ENCODE measurements at regions not wholly inside any gene's neighbourhood (a gene's known extent, or its start where the extent isn't known, plus 50 kb on each side); places are given as distances from the start of the nearest gene placed in this dataset.
"Not testable (repeated sequence)": the region's sequence is repeated elsewhere in the genome, so short reads cannot be mapped to it uniquely, and the experiment has no call there.

- POLR2A ChIA-PET, result no interaction called here
- TF ChIP-seq CTCF (IDR thresholded peaks at IDR 0.05; ENCODE audit: insufficient read depth, low read length, missing control alignments), result no peak
- CTCF ChIA-PET, result no interaction called here
- H3K4me3 ChIP-seq (ENCODE audit: low read depth, low read length), result no peak overlapping the region
- no peak for DNase-seq (ENCODE audit: low read depth, low spot score)
Measured at GRCh38 chr2:176935543-176936102, 277.0 kb upstream of the HNRNPA3 start.

DNA sequence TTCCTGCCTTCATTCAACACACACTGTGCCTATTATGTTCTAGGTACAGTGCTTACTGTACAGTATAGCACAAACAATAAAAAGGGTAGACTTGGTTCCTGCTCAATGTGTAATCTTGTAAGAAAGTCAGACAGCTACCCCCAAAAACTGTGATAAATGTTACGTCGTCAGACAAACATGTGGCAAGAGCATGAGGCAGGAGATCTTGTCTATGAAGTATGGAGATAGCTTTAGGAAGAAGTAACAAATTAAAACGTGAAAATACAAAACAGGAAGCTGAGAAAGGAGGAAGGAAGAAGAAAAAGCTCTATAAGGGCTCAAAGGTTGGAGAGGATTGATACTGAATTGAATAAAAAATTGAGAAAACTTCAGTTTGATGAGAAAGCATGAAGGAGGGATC is 276.2 kb upstream of the HNRNPA3 start:
- DNase-seq (ENCODE audit: low read depth, low spot score), result no peak
- CTCF ChIA-PET, result no interaction called here
- no peak overlapping the region for H3K4me3 ChIP-seq (ENCODE audit: low read depth, low read length)
- TF ChIP-seq CTCF (IDR thresholded peaks at IDR 0.05; ENCODE audit: insufficient read depth, low read length, missing control alignments), result no peak
- POLR2A ChIA-PET, result no interaction called here

DNA sequence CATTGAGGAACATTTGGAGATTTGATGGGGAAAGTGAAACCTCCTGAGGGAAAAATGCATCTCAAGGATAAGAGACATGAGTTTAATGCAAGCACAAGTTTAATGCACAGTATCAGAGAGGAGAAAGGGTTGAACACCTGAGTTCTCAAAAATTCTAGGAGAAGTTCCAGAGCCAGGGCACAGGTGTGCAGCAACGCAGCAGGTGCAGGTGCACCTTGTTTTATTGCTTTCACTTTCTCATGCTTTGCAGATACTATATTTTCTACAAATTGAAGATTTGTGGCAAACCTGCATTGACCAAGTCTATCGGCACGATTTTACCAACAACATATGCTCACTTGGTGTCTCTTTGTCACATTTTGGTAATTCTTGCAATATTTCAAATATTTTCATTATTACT is 267.6 kb upstream of the HNRNPA3 start:
- CTCF ChIA-PET, result no interaction called here

DNA sequence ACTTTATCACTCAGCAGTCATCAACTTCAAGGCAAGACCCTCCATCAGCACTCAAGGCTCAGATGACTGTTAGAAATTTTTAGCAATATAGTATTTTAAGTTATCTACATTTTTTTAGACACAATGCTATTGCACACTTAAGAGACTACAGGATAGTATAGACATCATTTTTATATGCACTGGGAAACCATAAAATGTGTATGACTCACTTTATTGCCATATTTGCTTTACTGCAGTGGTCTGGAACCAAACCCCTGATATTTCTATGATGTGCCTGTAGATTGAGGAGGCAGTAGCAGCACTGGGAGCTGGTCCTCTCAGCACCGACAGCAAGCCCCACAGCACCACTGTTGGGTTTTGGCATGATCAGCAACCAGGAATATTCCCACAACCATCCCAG is 264.8 kb upstream of the HNRNPA3 start:
- no peak for TF ChIP-seq CTCF (IDR thresholded peaks at IDR 0.05; ENCODE audit: insufficient read depth, low read length, missing control alignments)
- POLR2A ChIA-PET, result no interaction called here
- DNase-seq (ENCODE audit: low read depth, low spot score), result no peak
- H3K4me3 ChIP-seq (ENCODE audit: low read depth, low read length), result no peak overlapping the region
- CTCF ChIA-PET, result no interaction called here

More for the DNA sequence above, 267.6 kb upstream of the HNRNPA3 start:
- POLR2A ChIA-PET, result no interaction called here
- no peak for DNase-seq (ENCODE audit: low read depth, low spot score)
- no peak overlapping the region for H3K4me3 ChIP-seq (ENCODE audit: low read depth, low read length)
- no peak for TF ChIP-seq CTCF (IDR thresholded peaks at IDR 0.05; ENCODE audit: insufficient read depth, low read length, missing control alignments)

GRCh38 chr2:176951218-176951617 is 261.4 kb upstream of the HNRNPA3 start:
- H3K4me3 ChIP-seq (ENCODE audit: low read depth, low read length); DNase-seq (ENCODE audit: low read depth, low spot score); POLR2A ChIA-PET; CTCF ChIA-PET: not testable (repeated sequence)

- no peak for TF ChIP-seq CTCF (IDR thresholded peaks at IDR 0.05; ENCODE audit: insufficient read depth, low read length, missing control alignments)
- ChIA-PET CTCF (no interaction called here), POLR2A (no interaction called here)
- H3K4me3 ChIP-seq (ENCODE audit: low read depth, low read length), result no peak overlapping the region
- DNase-seq (ENCODE audit: low read depth, low spot score), result no peak
Measured at GRCh38 chr2:176956791-176957190, 255.8 kb upstream of the HNRNPA3 start.

GRCh38 chr2:176959614-176960013 is 253.0 kb upstream of the HNRNPA3 start:
- no peak overlapping the region for H3K4me3 ChIP-seq (ENCODE audit: low read depth, low read length)
- no peak for TF ChIP-seq CTCF (IDR thresholded peaks at IDR 0.05; ENCODE audit: insufficient read depth, low read length, missing control alignments)
- DNase-seq (ENCODE audit: low read depth, low spot score), result no peak
- ChIA-PET POLR2A (no interaction called here), CTCF (no interaction called here)

Data from AG04449 (cell line).